ENCODE measurements at regions not wholly inside any gene's neighbourhood (a gene's known extent, or its start where the extent isn't known, plus 50 kb on each side); places are given as distances from the start of the nearest gene placed in this dataset.

- Histone ChIP-seq H3K27ac (ENCODE audit: low read depth, low read length, severe bottlenecking) (no peak overlapping the region), H3K9me3 (ENCODE audit: control insufficient read depth, low read length) (no peaks in the 10 kb centered on the region), H3K36me3 (ENCODE audit: control insufficient read depth, insufficient read depth, low read length) (no peaks in the 10 kb centered on the region), H3K4me3 (ENCODE audit: extremely low read depth, insufficient read depth, low read length, poor library complexity, severe bottlenecking) (no peak overlapping the region), H3K4me1 (ENCODE audit: control insufficient read depth, insufficient read depth, low read length, poor library complexity, severe bottlenecking) (no peaks in the 10 kb centered on the region)
- 83 to 100% methylated on average over 1 of the region's 1 CpG for WGBS, 2 experiments (ENCODE audit: insufficient coverage in 2 of 2)
Measured at GRCh38 chr10:10271639-10272192, 746.0 kb upstream of the CELF2 start.

GRCh38 chr10:10273661-10274060, 744.0 kb upstream of the CELF2 start:
- Histone ChIP-seq H3K4me3 (ENCODE audit: extremely low read depth, insufficient read depth, low read length, poor library complexity, severe bottlenecking) (no peak overlapping the region), H3K9me3 (ENCODE audit: control insufficient read depth, low read length) (no peaks in the 10 kb centered on the region), H3K36me3 (ENCODE audit: control insufficient read depth, insufficient read depth, low read length) (no peaks in the 10 kb centered on the region), H3K27ac (ENCODE audit: low read depth, low read length, severe bottlenecking) (no peak overlapping the region), H3K4me1 (ENCODE audit: control insufficient read depth, insufficient read depth, low read length, poor library complexity, severe bottlenecking) (no peaks in the 10 kb centered on the region)
- WGBS, 2 experiments (ENCODE audit: insufficient coverage in 2 of 2), result 83 to 90% methylated on average over 2 to 3 of the region's 3 CpGs

GRCh38 chr10:10279906-10280305, 737.8 kb upstream of the CELF2 start:
- 67 to 100% methylated on average over 2 to 3 of the region's 4 CpGs for WGBS, 2 experiments (ENCODE audit: insufficient coverage in 2 of 2)
- H3K36me3 ChIP-seq (ENCODE audit: control insufficient read depth, insufficient read depth, low read length), result no peaks in the 10 kb centered on the region
- H3K4me3 ChIP-seq (ENCODE audit: extremely low read depth, insufficient read depth, low read length, poor library complexity, severe bottlenecking), result no peak overlapping the region
- H3K9me3 ChIP-seq (ENCODE audit: control insufficient read depth, low read length), result no peaks in the 10 kb centered on the region
- H3K4me1 ChIP-seq (ENCODE audit: control insufficient read depth, insufficient read depth, low read length, poor library complexity, severe bottlenecking), result no peaks in the 10 kb centered on the region
- H3K27ac ChIP-seq (ENCODE audit: low read depth, low read length, severe bottlenecking), result no peak overlapping the region

GRCh38 chr10:10292501-10292900, 725.2 kb upstream of the CELF2 start:
- Histone ChIP-seq H3K4me1 (ENCODE audit: control insufficient read depth, insufficient read depth, low read length, poor library complexity, severe bottlenecking) (peaks cover 19% of the 10 kb centered on the region), H3K27ac (ENCODE audit: low read depth, low read length, severe bottlenecking) (no peak overlapping the region), H3K4me3 (ENCODE audit: extremely low read depth, insufficient read depth, low read length, poor library complexity, severe bottlenecking) (no peak overlapping the region), H3K9me3 (ENCODE audit: control insufficient read depth, low read length) (no peaks in the 10 kb centered on the region), H3K36me3 (ENCODE audit: control insufficient read depth, insufficient read depth, low read length) (no peaks in the 10 kb centered on the region)
- WGBS, 2 experiments (ENCODE audit: insufficient coverage in 2 of 2), result 92 to 93% methylated on average over 2 to 3 of the region's 4 CpGs

GRCh38 chr10:10293041-10293440, 724.6 kb upstream of the CELF2 start:
- H3K36me3 ChIP-seq (ENCODE audit: control insufficient read depth, insufficient read depth, low read length), result no peaks in the 10 kb centered on the region

GRCh38 chr10:10293481-10293951, 724.2 kb upstream of the CELF2 start:
- no peak overlapping the region for H3K4me3 ChIP-seq (ENCODE audit: extremely low read depth, insufficient read depth, low read length, poor library complexity, severe bottlenecking)
- WGBS, 2 experiments (ENCODE audit: insufficient coverage in 2 of 2), result 19 to 21% methylated on average over 7 of the region's 7 CpGs
- peaks cover 19% of the 10 kb centered on the region for H3K4me1 ChIP-seq (ENCODE audit: control insufficient read depth, insufficient read depth, low read length, poor library complexity, severe bottlenecking)
- H3K36me3 ChIP-seq (ENCODE audit: control insufficient read depth, insufficient read depth, low read length), result no peaks in the 10 kb centered on the region
- H3K27ac ChIP-seq (ENCODE audit: low read depth, low read length, severe bottlenecking), result peak overlapping the region; percentile 43
- no peaks in the 10 kb centered on the region for H3K9me3 ChIP-seq (ENCODE audit: control insufficient read depth, low read length)

More at GRCh38 chr10:10293041-10293440, 724.6 kb upstream of the CELF2 start:
- no peaks in the 10 kb centered on the region for H3K9me3 ChIP-seq (ENCODE audit: control insufficient read depth, low read length)
- peak overlapping the region; percentile 43 for H3K27ac ChIP-seq (ENCODE audit: low read depth, low read length, severe bottlenecking)
- H3K4me3 ChIP-seq (ENCODE audit: extremely low read depth, insufficient read depth, low read length, poor library complexity, severe bottlenecking), result no peak overlapping the region
- WGBS, 2 experiments (ENCODE audit: insufficient coverage in 2 of 2), result 17% methylated on average over 1 of the region's 1 CpG; no CpG with 5 or more reads in 1 of the 2 experiments
- peaks cover 19% of the 10 kb centered on the region for H3K4me1 ChIP-seq (ENCODE audit: control insufficient read depth, insufficient read depth, low read length, poor library complexity, severe bottlenecking)

GRCh38 chr10:10294184-10294880, 723.3 kb upstream of the CELF2 start:
- Histone ChIP-seq H3K36me3 (ENCODE audit: control insufficient read depth, insufficient read depth, low read length) (no peaks in the 10 kb centered on the region), H3K4me1 (ENCODE audit: control insufficient read depth, insufficient read depth, low read length, poor library complexity, severe bottlenecking) (peaks cover 19% of the 10 kb centered on the region), H3K4me3 (ENCODE audit: extremely low read depth, insufficient read depth, low read length, poor library complexity, severe bottlenecking) (no peak overlapping the region), H3K27ac (ENCODE audit: low read depth, low read length, severe bottlenecking) (no peak overlapping the region), H3K9me3 (ENCODE audit: control insufficient read depth, low read length) (no peaks in the 10 kb centered on the region)
- 67 to 87% methylated on average over 4 to 5 of the region's 9 CpGs for WGBS, 2 experiments (ENCODE audit: insufficient coverage in 2 of 2)

GRCh38 chr10:10294881-10295529, 722.7 kb upstream of the CELF2 start:
- no peaks in the 10 kb centered on the region for H3K36me3 ChIP-seq (ENCODE audit: control insufficient read depth, insufficient read depth, low read length)
- H3K27ac ChIP-seq (ENCODE audit: low read depth, low read length, severe bottlenecking), result no peak overlapping the region
- WGBS, 2 experiments (ENCODE audit: insufficient coverage in 2 of 2), result 60 to 73% methylated on average over 18 to 29 of the region's 29 CpGs
- peaks cover 19% of the 10 kb centered on the region for H3K4me1 ChIP-seq (ENCODE audit: control insufficient read depth, insufficient read depth, low read length, poor library complexity, severe bottlenecking)
- no peaks in the 10 kb centered on the region for H3K9me3 ChIP-seq (ENCODE audit: control insufficient read depth, low read length)
- H3K4me3 ChIP-seq (ENCODE audit: extremely low read depth, insufficient read depth, low read length, poor library complexity, severe bottlenecking), result no peak overlapping the region

- WGBS, 2 experiments (ENCODE audit: insufficient coverage in 2 of 2), result 50 to 53% methylated on average over 2 to 3 of the region's 10 CpGs
- Histone ChIP-seq H3K36me3 (ENCODE audit: control insufficient read depth, insufficient read depth, low read length) (no peaks in the 10 kb centered on the region), H3K4me3 (ENCODE audit: extremely low read depth, insufficient read depth, low read length, poor library complexity, severe bottlenecking) (no peak overlapping the region), H3K9me3 (ENCODE audit: control insufficient read depth, low read length) (no peaks in the 10 kb centered on the region), H3K4me1 (ENCODE audit: control insufficient read depth, insufficient read depth, low read length, poor library complexity, severe bottlenecking) (peaks cover 19% of the 10 kb centered on the region), H3K27ac (ENCODE audit: low read depth, low read length, severe bottlenecking) (no peak overlapping the region)
Measured at GRCh38 chr10:10295537-10295936, 722.1 kb upstream of the CELF2 start.

GRCh38 chr10:10302689-10303088, 715.0 kb upstream of the CELF2 start:
- no peaks in the 10 kb centered on the region for H3K36me3 ChIP-seq (ENCODE audit: control insufficient read depth, insufficient read depth, low read length)
- WGBS, 2 experiments (ENCODE audit: insufficient coverage in 2 of 2), result 82 to 86% methylated on average over 1 to 2 of the region's 3 CpGs
- no peak overlapping the region for H3K4me3 ChIP-seq (ENCODE audit: extremely low read depth, insufficient read depth, low read length, poor library complexity, severe bottlenecking)
- H3K4me1 ChIP-seq (ENCODE audit: control insufficient read depth, insufficient read depth, low read length, poor library complexity, severe bottlenecking), result no peaks in the 10 kb centered on the region
- no peak overlapping the region for H3K27ac ChIP-seq (ENCODE audit: low read depth, low read length, severe bottlenecking)
- H3K9me3 ChIP-seq (ENCODE audit: control insufficient read depth, low read length), result no peaks in the 10 kb centered on the region

GRCh38 chr10:10307036-10307435, 710.6 kb upstream of the CELF2 start:
- no peak overlapping the region for H3K27ac ChIP-seq (ENCODE audit: low read depth, low read length, severe bottlenecking)
- H3K9me3 ChIP-seq (ENCODE audit: control insufficient read depth, low read length), result no peaks in the 10 kb centered on the region
- no peaks in the 10 kb centered on the region for H3K36me3 ChIP-seq (ENCODE audit: control insufficient read depth, insufficient read depth, low read length)
- no peaks in the 10 kb centered on the region for H3K4me1 ChIP-seq (ENCODE audit: control insufficient read depth, insufficient read depth, low read length, poor library complexity, severe bottlenecking)
- no peak overlapping the region for H3K4me3 ChIP-seq (ENCODE audit: extremely low read depth, insufficient read depth, low read length, poor library complexity, severe bottlenecking)
- WGBS, 2 experiments (ENCODE audit: insufficient coverage in 2 of 2), result 81 to 88% methylated on average over 2 to 3 of the region's 5 CpGs
